ENCODE measurements at regions not wholly inside any gene's neighbourhood (a gene's known extent, or its start where the extent isn't known, plus 50 kb on each side); places are given as distances from the start of the nearest gene placed in this dataset.
A peak's percentile ranks its signal among the peaks of the same experiment; 100 is the strongest.

GRCh38 chr2:139123795-139124194 lies 343.6 kb upstream of the NXPH2 start:
- no peak for DNase-seq

- peak; percentile 93 for DNase-seq
Measured at GRCh38 chr2:139122711-139123158, 342.5 kb upstream of the NXPH2 start.

GRCh38 chr2:139099721-139100120 lies 319.5 kb upstream of the NXPH2 start:
- DNase-seq: peak; percentile 7

DNA sequence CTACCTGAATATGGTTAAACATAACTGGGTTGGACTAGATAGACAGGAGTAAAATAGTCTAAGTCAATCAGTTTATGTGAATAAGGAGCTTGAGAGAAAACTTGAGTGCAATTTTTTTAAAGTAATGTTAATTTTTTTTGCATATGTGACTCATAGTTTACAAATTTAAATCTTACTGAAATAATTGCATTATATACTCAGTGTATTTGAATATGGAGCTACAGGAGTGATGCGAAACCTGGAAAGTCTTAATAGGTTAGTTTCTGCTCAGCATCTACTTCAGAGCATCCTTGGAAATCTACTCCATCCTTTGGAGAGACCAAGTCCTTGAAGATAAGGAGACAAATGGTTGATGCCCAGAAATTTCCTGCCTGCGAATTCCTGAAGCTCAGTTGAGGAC lies 318.8 kb upstream of the NXPH2 start:
- DNase-seq: no peak

DNA sequence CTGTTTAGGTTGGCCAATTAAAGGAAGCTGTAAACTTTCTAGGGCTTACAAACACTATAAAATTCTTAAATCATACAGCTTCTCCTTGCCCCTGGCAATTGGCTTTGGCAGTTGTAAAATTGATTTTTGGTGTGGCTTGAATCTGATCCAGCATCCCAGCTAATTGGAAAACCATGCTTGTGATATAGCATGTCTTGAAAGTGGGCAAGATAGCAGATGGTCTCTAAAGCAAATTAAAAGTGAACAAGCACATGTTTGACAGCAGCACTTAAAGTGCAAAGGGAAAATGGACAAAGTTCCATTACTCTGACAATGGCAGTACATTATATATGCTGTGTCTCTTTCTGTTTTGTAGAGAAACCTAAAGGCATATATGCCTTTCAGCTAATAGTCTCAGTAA lies 302.9 kb upstream of the NXPH2 start:
- DNase-seq: no peak

GRCh38 chr2:139080244-139080643 lies 300.1 kb upstream of the NXPH2 start:
- DNase-seq: peak; percentile 30

GRCh38 chr2:139079311-139079710 lies 299.1 kb upstream of the NXPH2 start:
- DNase-seq: no peak

DNA sequence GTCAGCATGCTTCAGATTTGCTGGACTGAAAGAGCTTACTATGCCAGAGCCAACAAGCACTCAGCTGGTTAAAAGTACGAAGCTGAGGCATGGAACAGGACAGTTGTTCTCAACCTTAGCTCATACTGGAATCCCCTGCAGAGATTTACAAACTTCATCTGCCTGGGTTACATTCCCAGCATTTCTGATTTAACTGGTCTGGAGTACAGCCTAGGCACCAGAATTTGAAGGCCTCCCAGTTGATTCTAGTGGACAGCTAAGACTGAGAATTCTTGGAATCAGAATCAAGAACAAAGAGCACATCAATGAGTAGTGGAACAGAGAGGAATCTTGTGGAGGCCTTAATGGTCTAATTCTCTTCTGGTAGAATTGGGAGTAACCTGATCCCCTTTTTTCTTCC lies 298.2 kb upstream of the NXPH2 start:
- no peak for DNase-seq

DNA sequence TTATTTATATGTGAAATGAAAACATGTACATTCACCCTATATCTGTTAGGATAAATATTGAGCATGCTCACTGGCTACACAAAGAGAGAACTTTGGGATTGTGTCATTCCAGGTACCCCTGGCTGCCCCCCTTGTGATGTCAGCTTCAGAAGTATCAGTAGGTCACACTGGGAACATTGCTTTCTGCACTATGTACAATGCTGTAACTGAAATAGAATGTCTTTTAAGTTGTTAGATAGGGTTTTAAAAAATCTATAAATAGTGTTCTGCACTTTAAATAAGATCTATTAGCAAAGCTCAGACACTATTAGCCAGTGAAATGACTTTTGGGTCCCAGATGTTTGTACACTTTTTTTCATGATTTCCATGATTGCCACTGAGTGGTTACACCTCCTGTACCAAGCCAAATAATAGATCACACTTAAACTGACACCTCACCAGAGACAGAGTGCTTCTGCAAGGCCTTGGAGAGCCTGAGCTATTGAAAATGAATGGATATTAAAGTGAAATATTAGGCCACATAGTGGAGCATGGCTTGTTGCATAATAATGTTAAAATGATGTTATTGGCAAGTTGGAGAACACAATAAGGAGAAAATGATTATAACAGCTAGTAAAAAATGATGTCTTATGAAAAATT lies 297.0 kb upstream of the NXPH2 start:
- DNase-seq: no peak

GRCh38 chr2:139067874-139068273 lies 287.7 kb upstream of the NXPH2 start:
- DNase-seq: no peak

- DNase-seq: no peak
Measured at GRCh38 chr2:139067072-139067471, 286.9 kb upstream of the NXPH2 start.

- no peak for DNase-seq
Measured at GRCh38 chr2:139064159-139064558, 284.0 kb upstream of the NXPH2 start.

DNA sequence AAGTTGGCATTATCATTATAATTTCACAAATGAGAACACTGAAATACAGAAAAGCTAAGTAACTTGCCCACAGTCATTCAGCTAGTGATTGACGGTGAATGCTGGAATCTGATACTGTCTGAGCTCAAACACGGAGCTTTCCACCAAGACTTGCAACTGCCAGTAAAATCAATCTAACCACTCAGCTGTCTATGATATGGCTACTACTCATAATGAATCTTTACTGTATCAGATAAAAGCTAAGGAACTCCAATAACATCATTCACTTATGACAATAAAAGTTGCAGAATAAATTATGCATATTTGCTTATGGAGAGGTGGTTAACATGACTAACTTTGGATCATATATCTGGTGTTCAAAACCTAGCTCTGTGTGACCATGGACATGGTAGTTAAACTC lies 279.4 kb upstream of the NXPH2 start:
- DNase-seq: no peak

DNA sequence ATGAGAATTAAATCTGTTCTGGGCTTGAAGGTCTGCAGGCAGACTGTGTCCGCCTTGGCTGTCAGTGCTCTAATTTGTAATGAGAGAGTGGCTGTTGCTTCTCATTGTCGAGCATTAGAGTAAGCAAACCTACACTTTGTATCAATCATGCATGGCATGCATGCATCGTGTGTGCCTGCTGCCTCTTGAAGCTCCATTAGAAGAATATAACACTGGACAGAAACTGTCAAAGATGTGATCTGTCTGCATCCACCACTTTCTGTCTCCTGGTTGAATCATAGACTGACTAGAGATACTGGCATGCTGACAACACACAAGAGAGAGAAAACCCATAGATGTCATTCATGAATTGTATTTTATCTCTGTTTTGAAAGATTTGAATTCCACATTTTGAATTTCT lies 275.0 kb upstream of the NXPH2 start:
- peak; percentile 9 for DNase-seq

DNA sequence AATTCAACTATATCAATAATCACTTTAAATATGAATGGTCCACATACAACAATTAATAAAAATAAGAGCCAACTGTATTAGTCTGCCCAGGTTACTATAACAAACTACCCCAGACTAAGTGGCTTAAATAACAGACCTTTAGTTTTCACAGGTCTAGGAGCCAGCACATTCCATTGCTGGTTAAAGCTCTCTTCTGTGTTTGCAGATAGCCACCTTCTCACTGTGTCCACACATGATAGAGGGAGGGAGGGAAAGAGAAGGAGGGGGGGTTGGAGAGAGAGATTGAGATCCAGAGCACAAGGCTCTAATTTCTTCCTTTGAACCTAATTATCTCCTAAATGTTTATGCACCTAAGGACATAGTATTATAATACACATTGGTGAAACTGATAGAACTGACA lies 267.8 kb upstream of the NXPH2 start:
- DNase-seq: no peak

GRCh38 chr2:139045524-139045923 lies 265.3 kb upstream of the NXPH2 start:
- no peak for DNase-seq

DNA sequence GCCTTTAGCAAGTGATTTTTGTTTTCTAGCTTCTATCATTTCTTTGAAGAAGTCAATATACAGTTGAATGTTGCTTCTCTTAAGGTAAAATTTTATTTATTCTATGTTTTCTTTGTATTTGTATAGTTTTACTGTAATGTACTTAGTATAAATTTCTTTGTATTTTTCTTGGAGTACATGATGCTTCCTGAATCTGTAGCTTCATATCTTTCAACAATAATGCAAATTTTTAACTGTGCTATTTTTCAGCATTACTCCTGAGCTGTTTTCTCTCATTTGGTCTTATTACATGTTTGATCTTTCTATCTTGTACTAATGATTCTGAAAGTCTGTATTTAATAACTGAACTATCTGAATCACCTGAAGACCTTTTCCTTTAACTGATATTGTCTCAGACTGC lies 253.9 kb upstream of the NXPH2 start:
- DNase-seq: no peak

DNA sequence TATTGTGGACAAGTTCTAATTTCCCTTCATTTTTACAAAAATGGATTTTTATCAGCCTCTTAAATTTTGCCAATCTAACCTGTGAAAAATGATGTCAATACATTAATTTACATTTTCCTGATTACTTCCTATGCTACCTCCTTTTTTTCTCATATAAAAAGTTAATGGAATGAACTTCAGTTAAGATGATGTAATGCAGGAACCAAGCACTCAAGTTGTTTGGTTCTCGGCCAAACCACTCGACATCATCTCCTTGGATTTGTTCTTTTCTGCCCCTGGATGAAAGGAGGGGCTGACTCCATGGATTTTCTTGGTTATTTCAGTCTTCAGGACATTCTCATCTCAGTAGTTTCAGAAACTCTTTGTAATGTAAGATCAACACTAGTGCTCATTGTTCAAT lies 253.1 kb upstream of the NXPH2 start:
- DNase-seq: peak; percentile 72

- peak; percentile 30 for DNase-seq
Measured at GRCh38 chr2:139031722-139032121, 251.5 kb upstream of the NXPH2 start.

GRCh38 chr2:139020287-139020686 lies 240.1 kb upstream of the NXPH2 start:
- DNase-seq: no peak

GRCh38 chr2:139018252-139018651 lies 238.1 kb upstream of the NXPH2 start:
- no peak for DNase-seq

GRCh38 chr2:139007130-139007529 lies 226.9 kb upstream of the NXPH2 start:
- DNase-seq: no peak

DNA sequence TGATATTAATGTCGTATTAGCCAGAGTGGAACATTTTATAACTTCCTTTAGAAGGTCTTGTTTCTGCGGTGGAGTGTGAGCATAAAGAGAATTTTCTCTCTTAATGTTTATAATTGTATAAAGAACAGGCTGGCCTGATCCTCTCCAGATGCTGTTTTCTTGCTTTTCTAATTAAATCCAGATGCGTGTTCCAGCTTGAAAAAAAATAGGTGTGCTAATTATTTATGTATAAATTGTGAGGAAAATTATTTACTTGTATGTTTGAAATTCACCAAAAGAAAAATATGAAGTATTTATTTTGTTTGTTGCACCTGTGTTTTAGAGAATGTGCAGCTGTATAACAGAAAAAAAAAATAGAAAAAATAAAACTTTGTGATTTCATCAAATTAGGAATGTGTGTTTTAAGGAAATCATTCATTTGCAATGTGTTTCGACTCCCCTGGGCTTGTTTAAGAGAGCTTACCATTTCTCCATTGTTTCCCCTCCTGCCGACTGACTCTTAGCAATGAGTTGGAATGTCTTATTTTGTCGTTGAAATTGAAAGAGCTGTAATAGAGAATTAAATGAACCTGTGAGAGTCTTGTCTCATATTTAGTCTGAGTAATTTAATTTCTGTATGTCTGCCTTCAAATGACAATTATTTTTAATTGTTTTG lies 220.1 kb upstream of the NXPH2 start:
- DNase-seq: no peak

GRCh38 chr2:138997856-138998517 lies 217.8 kb upstream of the NXPH2 start:
- DNase-seq: peak; percentile 58
